HepG2 (cell line): ENCODE measurements at regions not wholly inside any gene's neighbourhood (a gene's known extent, or its start where the extent isn't known, plus 50 kb on each side); places are given as distances from the start of the nearest gene placed in this dataset.

ENCODE experiments used
- ATAC-seq: fragments of 200-7000 bp; cut with Tn5 transposase; 3 replicates; pipeline ENCODE4 v1.9.1; 2020; ENCODE audit warnings: mild to moderate bottlenecking, moderate library complexity
- BruUV-seq: library from RNA; stranded (reverse); fragments of 400-500 nt; replicated peaks from 2 replicates; lab custom pipeline; 2021; lab: Mats Ljungman, UMichigan
- CTCF ChIA-PET: fragments of 300-600 bp; formaldehyde crosslinking; extraction: SDS; loops from one replicate; lab custom pipeline; 2021; ENCODE audit warnings: low total read pairs, inconsistent platforms, low intra/inter-chr PET ratio; lab: Yijun Ruan, JAX
- POLR2A ChIA-PET: fragments of 350-600 bp; sonication (Branson Sonifier 250); formaldehyde crosslinking; loops from one replicate; lab custom pipeline; 2020; ENCODE audit warnings: antibody characterized with exemption, inconsistent platforms; lab: Yijun Ruan, JAX
- DNase-seq: peaks from one replicate; pipeline ENCODE4 v3.0.0-alpha.2; 2015; ENCODE audit warnings: low spot score
- FAIRE-seq: peaks from 3 replicates; lab custom pipeline; 2011; peaks lifted over from hg19 to GRCh38; lab: Jason Lieb, UNC
- H2AFZ ChIP-seq: one replicate; pipeline ENCODE4 v1.6.1; 2011; ENCODE audit warnings: low read length, inconsistent platforms
- H3K27ac ChIP-seq: fragments of 300-600 bp; 3 replicates; pipeline ENCODE4 v1.8.0; 2011; ENCODE audit warnings: mixed run types, mild to moderate bottlenecking, mixed read lengths, low read length, inconsistent platforms; ENCODE audit not compliant: insufficient read depth; ENCODE audit errors: extremely low read length
- H3K27me3 ChIP-seq, 2 experiments: fragments of 200-600 bp in 1 of 2; 2 replicates in 1 of 2; 3 replicates in 1 of 2; pipeline versions ENCODE4 v1.6.0 to v1.8.0; 2011; ENCODE audit warnings: low read length in 2 of 2, mild to moderate bottlenecking in 2 of 2, moderate library complexity in 2 of 2, inconsistent platforms in 1 of 2; ENCODE audit not compliant: insufficient read depth in 2 of 2, control insufficient read depth in 1 of 2
- H3K36me3 ChIP-seq, 2 experiments: fragments of 200-600 bp in 1 of 2; replicated peaks in 1 of 2; 2 replicates in 1 of 2; 3 replicates in 1 of 2; pipeline versions ENCODE4 v1.5.1 to v1.8.0; 2011; ENCODE audit warnings: low read length in 2 of 2, inconsistent platforms in 1 of 2; ENCODE audit not compliant: insufficient read depth in 2 of 2, control insufficient read depth in 1 of 2
- H3K4me1 ChIP-seq: 2 replicates; pipeline ENCODE4 v1.5.1; 2012; ENCODE audit warnings: low read length, inconsistent platforms; ENCODE audit not compliant: insufficient read depth
- H3K4me2 ChIP-seq: 2 replicates; pipeline ENCODE4 v1.6.0; 2011; ENCODE audit warnings: low read depth, low read length, inconsistent platforms
- H3K4me3 ChIP-seq, 3 experiments: fragments of 200-600 bp in 1 of 3; sonication (generic), shearing (Covaris generic) in 1 of 3; replicated peaks in 1 of 3; 2 replicates each; pipeline ENCODE4 v1.5.1; 2011 to 2016; ENCODE audit warnings: low read length in 3 of 3, inconsistent platforms in 2 of 3, low read depth in 2 of 3, mild to moderate bottlenecking in 2 of 3, control low read depth in 1 of 3, mixed read lengths in 1 of 3; ENCODE audit not compliant: insufficient read depth in 1 of 3
- H3K79me2 ChIP-seq: one replicate; pipeline ENCODE4 v1.6.1; 2011; ENCODE audit warnings: low read length, inconsistent platforms; ENCODE audit not compliant: insufficient read depth
- H3K9ac ChIP-seq: 2 replicates; pipeline ENCODE4 v1.6.0; 2011; ENCODE audit warnings: mild to moderate bottlenecking, low read depth, low read length, inconsistent platforms; ENCODE audit not compliant: insufficient read depth
- H3K9me3 ChIP-seq: 2 replicates; pipeline ENCODE4 v1.5.1; 2012; ENCODE audit warnings: mild to moderate bottlenecking, low read length
- H4K20me1 ChIP-seq: 2 replicates; pipeline ENCODE4 v1.6.0; 2011; ENCODE audit warnings: inconsistent platforms, mild to moderate bottlenecking, low read length, moderate library complexity; ENCODE audit not compliant: insufficient read depth
- E2F5 ChIP-seq: sonication (generic); formaldehyde crosslinking; conservative IDR thresholded peaks from 2 replicates; pipeline ENCODE4 v1.4.0; 2020; ENCODE audit warnings: missing genetic modification reagents
- ESRRA ChIP-seq: sonication (generic); formaldehyde crosslinking; IDR thresholded peaks from 2 replicates; pipeline ENCODE4 v1.5.1; 2020; ENCODE audit warnings: mild to moderate bottlenecking, low read depth, missing genetic modification reagents
- FOSL1 ChIP-seq: sonication (generic); formaldehyde crosslinking; IDR thresholded peaks from 2 replicates; pipeline ENCODE4 v1.9.0; 2021; ENCODE audit warnings: missing genetic modification reagents, borderline replicate concordance
- FOXJ3 ChIP-seq: sonication (generic); formaldehyde crosslinking; IDR thresholded peaks from 2 replicates; pipeline ENCODE4 v1.4.0; 2020; ENCODE audit warnings: missing genetic modification reagents, mild to moderate bottlenecking, borderline replicate concordance
- HNRNPK ChIP-seq: fragments of 200-400 bp; formaldehyde crosslinking; IDR thresholded peaks from 2 replicates; pipeline ENCODE4 v1.6.1; 2018; ENCODE audit warnings: low read length, low read depth, moderate library complexity, mild to moderate bottlenecking; ENCODE audit not compliant: poor library complexity, severe bottlenecking
- KDM5A ChIP-seq: fragments of 200-600 bp; sonication (generic); IDR thresholded peaks from 2 replicates; pipeline ENCODE4 v1.7.0; 2018; ENCODE audit warnings: antibody characterized with exemption, mild to moderate bottlenecking, low read length, borderline replicate concordance
- NKX3-1 ChIP-seq: sonication (generic); formaldehyde crosslinking; IDR thresholded peaks from 2 replicates; pipeline ENCODE4 v1.5.0; 2020; ENCODE audit warnings: missing genetic modification reagents
- SMAD1 ChIP-seq: sonication (generic); formaldehyde crosslinking; IDR thresholded peaks from 2 replicates; pipeline ENCODE4 v1.4.0; 2020; ENCODE audit warnings: missing genetic modification reagents, low read depth, mild to moderate bottlenecking, borderline replicate concordance
- SMYD3 ChIP-seq: sonication (generic); formaldehyde crosslinking; IDR thresholded peaks from 2 replicates; pipeline ENCODE4 v1.8.1; 2023; ENCODE audit warnings: mild to moderate bottlenecking, missing genetic modification reagents
- SP1 ChIP-seq, 2 experiments: fragments of 450-650 bp in 1 of 2; sonication (generic) in 1 of 2; formaldehyde crosslinking in 1 of 2; IDR thresholded peaks; 2 replicates each; pipeline versions ENCODE4 v1.4.0 to v1.6.1; 2016 to 2020; ENCODE audit warnings: missing genetic modification reagents in 1 of 2
- THYN1 ChIP-seq: sonication (generic); formaldehyde crosslinking; IDR thresholded peaks from 2 replicates; pipeline ENCODE4 v1.8.1; 2023; ENCODE audit warnings: low read depth, mild to moderate bottlenecking, moderate library complexity, missing genetic modification reagents, borderline replicate concordance
- ZFP41 ChIP-seq: sonication (generic); formaldehyde crosslinking; IDR thresholded peaks from 2 replicates; pipeline ENCODE4 v1.4.0; 2020; ENCODE audit warnings: mild to moderate bottlenecking, missing genetic modification reagents, borderline replicate concordance
- ZNF251 ChIP-seq: sonication (generic); formaldehyde crosslinking; IDR thresholded peaks from 2 replicates; pipeline ENCODE4 v1.9.0; 2021; ENCODE audit warnings: mild to moderate bottlenecking, missing genetic modification reagents
- ZNF260 ChIP-seq: sonication (generic); formaldehyde crosslinking; IDR thresholded peaks from 2 replicates; pipeline ENCODE4 v1.4.0; 2020; ENCODE audit warnings: missing genetic modification reagents, low read depth, mild to moderate bottlenecking, borderline replicate concordance
- ZNF3 ChIP-seq: IDR thresholded peaks from 2 replicates; pipeline ENCODE4 v1.7.0; 2017; ENCODE audit warnings: inconsistent platforms
- WGBS: methylation state at CpG from one replicate; pipeline ENCODE4 v1.1.6; 2017; ENCODE audit warnings: low lambda C conversion rate; 5-methylcytosine and 5-hydroxymethylcytosine counted together
- in situ Hi-C: cut with HindIII; loops from 2 replicates; pipeline ENCODE4 v1.10.0; 2017; ENCODE audit warnings: low pct_unique_long_range_greater_than_20kb; ENCODE audit not compliant: extremely low pct_ligation_motif_present
- intact Hi-C: fragments of 100-400 bp; cut with micrococcal nuclease; formaldehyde crosslinking; loops from one replicate; pipeline ENCODE4 v1.10.0; 2022; ENCODE audit not compliant: unreplicated experiment
- TF ChIP-seq, protein P1 (sequence below): sonication (generic); formaldehyde crosslinking; IDR thresholded peaks from 2 replicates; pipeline ENCODE4 v1.4.0; 2020; ENCODE audit warnings: missing genetic modification reagents

GRCh38 chr1:233497679-233498078 lies 116.2 kb upstream of the KCNK1 start:
- WGBS = 10% methylated on average over 3 of the region's 3 CpGs
- H3K27ac ChIP-seq = no peak overlapping the region
- CTCF ChIA-PET = no interaction called here
- no peak overlapping the region for H3K9ac ChIP-seq
- no TSS peak for BruUV-seq
- H4K20me1 ChIP-seq = no peaks in the 10 kb centered on the region
- TF ChIP-seq ZNF3 (CRISPR knock-in tag) (no peak), ZFP41 (CRISPR knock-in tag) (no peak), FOXJ3 (no peak), SP1 (IDR thresholded peaks at IDR 0.05) (no peak), SP1 (CRISPR knock-in tag; IDR thresholded peaks at IDR 0.05) (no peak), ESRRA (CRISPR knock-in tag) (no peak), FOSL1 (CRISPR knock-in tag) (no peak), NKX3-1 (no peak), SMYD3 (CRISPR knock-in tag) (no peak), ZNF251 (no peak), KDM5A (no peak), HNRNPK (no peak), E2F5 (CRISPR knock-in tag) (no peak), THYN1 (no peak), SMAD1 (CRISPR knock-in tag) (no peak), ZNF260 (CRISPR knock-in tag) (no peak)
- TF ChIP-seq, protein P1, sequence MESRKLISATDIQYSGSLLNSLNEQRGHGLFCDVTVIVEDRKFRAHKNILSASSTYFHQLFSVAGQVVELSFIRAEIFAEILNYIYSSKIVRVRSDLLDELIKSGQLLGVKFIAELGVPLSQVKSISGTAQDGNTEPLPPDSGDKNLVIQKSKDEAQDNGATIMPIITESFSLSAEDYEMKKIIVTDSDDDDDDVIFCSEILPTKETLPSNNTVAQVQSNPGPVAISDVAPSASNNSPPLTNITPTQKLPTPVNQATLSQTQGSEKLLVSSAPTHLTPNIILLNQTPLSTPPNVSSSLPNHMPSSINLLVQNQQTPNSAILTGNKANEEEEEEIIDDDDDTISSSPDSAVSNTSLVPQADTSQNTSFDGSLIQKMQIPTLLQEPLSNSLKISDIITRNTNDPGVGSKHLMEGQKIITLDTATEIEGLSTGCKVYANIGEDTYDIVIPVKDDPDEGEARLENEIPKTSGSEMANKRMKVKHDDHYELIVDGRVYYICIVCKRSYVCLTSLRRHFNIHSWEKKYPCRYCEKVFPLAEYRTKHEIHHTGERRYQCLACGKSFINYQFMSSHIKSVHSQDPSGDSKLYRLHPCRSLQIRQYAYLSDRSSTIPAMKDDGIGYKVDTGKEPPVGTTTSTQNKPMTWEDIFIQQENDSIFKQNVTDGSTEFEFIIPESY (CRISPR knock-in tag) = no peak
- in situ Hi-C loops (no loop called here), intact Hi-C loops (no loop called here)
- H3K4me2 ChIP-seq = no peak overlapping the region
- H3K36me3 ChIP-seq = no peaks in the 10 kb centered on the region
- H3K4me3 ChIP-seq = no peak overlapping the region
- no peaks in the 10 kb centered on the region for H3K4me1 ChIP-seq
- H2AFZ ChIP-seq = no peak overlapping the region
- H3K27me3 ChIP-seq = no peaks in the 10 kb centered on the region
- POLR2A ChIA-PET = no interaction called here
- no peak for FAIRE-seq
- no peak for DNase-seq
- no peaks in the 10 kb centered on the region for H3K79me2 ChIP-seq
- H3K9me3 ChIP-seq = no peaks in the 10 kb centered on the region
- ATAC-seq = no peak
